ENCODE measurements at regions not wholly inside any gene's neighbourhood (a gene's known extent, or its start where the extent isn't known, plus 50 kb on each side); places are given as distances from the start of the nearest gene placed in this dataset.

DNA sequence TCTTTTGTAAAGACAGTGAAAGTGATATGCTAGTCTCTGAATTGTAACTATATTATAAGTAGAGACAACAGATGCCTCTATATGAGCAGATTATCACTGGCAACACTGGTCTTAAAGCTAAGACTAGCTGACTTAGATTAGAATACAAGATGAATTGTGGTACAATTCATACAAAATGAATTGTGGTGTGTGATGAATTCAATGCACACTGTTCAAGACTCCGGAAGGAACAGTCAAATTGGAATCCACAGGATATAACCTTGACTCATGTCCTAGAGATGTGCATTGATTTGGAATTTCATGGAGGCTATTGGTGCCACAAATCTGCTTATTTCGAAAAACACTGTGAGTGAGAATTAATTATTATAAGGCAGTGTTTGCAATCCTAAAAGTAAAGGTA, 701.8 kb downstream of the PCDH7 start:
- TF ChIP-seq GATA2 (IDR thresholded peaks at IDR 0.05; ENCODE audit: low read depth, low read length) = no peak
- no peak for TF ChIP-seq GATA3 (IDR thresholded peaks at IDR 0.05; ENCODE audit: low read depth, low read length)

Measured in SH-SY5Y (cell line).